ENCODE measurements at regions not wholly inside any gene's neighbourhood (a gene's known extent, or its start where the extent isn't known, plus 50 kb on each side); places are given as distances from the start of the nearest gene placed in this dataset.

- H3K4me3 Mint-ChIP-seq = no peak overlapping the region
- H3K9me3 Mint-ChIP-seq = no peaks in the 10 kb centered on the region
- peaks cover 13% of the 10 kb centered on the region for H3K27me3 Mint-ChIP-seq (ENCODE audit: insufficient read depth)
- H3K36me3 Mint-ChIP-seq (ENCODE audit: low read depth) = no peaks in the 10 kb centered on the region
- H3K4me1 Mint-ChIP-seq (ENCODE audit: low read depth) = no peaks in the 10 kb centered on the region
- TF ChIP-seq CTCF (IDR thresholded peaks at IDR 0.05) = no peak
- no peak for DNase-seq
- H3K27ac Mint-ChIP-seq = no peak overlapping the region
These were observed 97.1 kb downstream of the TMEM100 start for GRCh38 chr17:55625521-55625920.

GRCh38 chr17:55624772-55625433 is 97.8 kb downstream of the TMEM100 start:
- Mint-ChIP-seq H3K4me3 (no peak overlapping the region), H3K36me3 (ENCODE audit: low read depth) (no peaks in the 10 kb centered on the region), H3K27me3 (ENCODE audit: insufficient read depth) (peaks cover 12% of the 10 kb centered on the region), H3K9me3 (no peaks in the 10 kb centered on the region), H3K4me1 (ENCODE audit: low read depth) (no peaks in the 10 kb centered on the region), H3K27ac (no peak overlapping the region)
- TF ChIP-seq CTCF (IDR thresholded peaks at IDR 0.05) = no peak
- no peak for DNase-seq

GRCh38 chr17:55622547-55622946 is 100.1 kb downstream of the TMEM100 start:
- no peak overlapping the region for H3K27ac Mint-ChIP-seq
- no peak overlapping the region for H3K4me3 Mint-ChIP-seq
- no peaks in the 10 kb centered on the region for H3K36me3 Mint-ChIP-seq (ENCODE audit: low read depth)
- DNase-seq = no peak
- H3K9me3 Mint-ChIP-seq = no peaks in the 10 kb centered on the region
- no peaks in the 10 kb centered on the region for H3K4me1 Mint-ChIP-seq (ENCODE audit: low read depth)
- TF ChIP-seq CTCF (IDR thresholded peaks at IDR 0.05) = no peak
- peaks cover 14% of the 10 kb centered on the region for H3K27me3 Mint-ChIP-seq (ENCODE audit: insufficient read depth)

- H3K27me3 Mint-ChIP-seq (ENCODE audit: insufficient read depth) = peaks cover 14% of the 10 kb centered on the region
- H3K27ac Mint-ChIP-seq = no peak overlapping the region
- DNase-seq = no peak
- no peaks in the 10 kb centered on the region for H3K4me1 Mint-ChIP-seq (ENCODE audit: low read depth)
- no peak for TF ChIP-seq CTCF (IDR thresholded peaks at IDR 0.05)
- H3K9me3 Mint-ChIP-seq = no peaks in the 10 kb centered on the region
- H3K36me3 Mint-ChIP-seq (ENCODE audit: low read depth) = no peaks in the 10 kb centered on the region
- no peak overlapping the region for H3K4me3 Mint-ChIP-seq
These were observed 101.7 kb downstream of the TMEM100 start for GRCh38 chr17:55620945-55621344.

GRCh38 chr17:55620023-55620422 is 102.6 kb downstream of the TMEM100 start:
- TF ChIP-seq CTCF (IDR thresholded peaks at IDR 0.05) = no peak

GRCh38 chr17:55617441-55617840 is 105.2 kb downstream of the TMEM100 start:
- Mint-ChIP-seq H3K4me1 (ENCODE audit: low read depth) (no peaks in the 10 kb centered on the region), H3K36me3 (ENCODE audit: low read depth) (no peaks in the 10 kb centered on the region), H3K27ac (no peak overlapping the region), H3K4me3 (no peak overlapping the region), H3K27me3 (ENCODE audit: insufficient read depth) (peaks cover 21% of the 10 kb centered on the region), H3K9me3 (no peaks in the 10 kb centered on the region)
- no peak for DNase-seq
- no peak for TF ChIP-seq CTCF (IDR thresholded peaks at IDR 0.05)

More at GRCh38 chr17:55620023-55620422, 102.6 kb downstream of the TMEM100 start:
- Mint-ChIP-seq H3K36me3 (ENCODE audit: low read depth) (no peaks in the 10 kb centered on the region), H3K9me3 (no peaks in the 10 kb centered on the region), H3K27me3 (ENCODE audit: insufficient read depth) (peaks cover 14% of the 10 kb centered on the region), H3K27ac (no peak overlapping the region), H3K4me1 (ENCODE audit: low read depth) (no peaks in the 10 kb centered on the region), H3K4me3 (no peak overlapping the region)
- no peak for DNase-seq
